Karpas-422 (cell line): ENCODE measurements at regions not wholly inside any gene's neighbourhood (a gene's known extent, or its start where the extent isn't known, plus 50 kb on each side); places are given as distances from the start of the nearest gene placed in this dataset.

Source experiments
- DNase-seq: peaks from one replicate; pipeline ENCODE4 v3.0.0-alpha.2; 2015
- H2AFZ ChIP-seq: fragments of 200-600 bp; sonication (generic); 2 replicates; pipeline ENCODE4 v1.6.1; 2014; ENCODE audit warnings: antibody characterized with exemption, low read length, mixed read lengths
- H3K27ac ChIP-seq: fragments of 200-600 bp; sonication (generic); 2 replicates; pipeline ENCODE4 v1.5.1; 2014; ENCODE audit warnings: mild to moderate bottlenecking, low read length, moderate library complexity
- H3K27me3 ChIP-seq: fragments of 200-600 bp; sonication (generic); 2 replicates; pipeline ENCODE4 v1.6.1; 2014; ENCODE audit warnings: low read length, mixed read lengths
- H3K36me3 ChIP-seq: fragments of 200-600 bp; sonication (generic); 2 replicates; pipeline ENCODE4 v1.6.1; 2014; ENCODE audit warnings: low read length, mixed read lengths; ENCODE audit not compliant: insufficient read depth
- H3K4me1 ChIP-seq: fragments of 200-600 bp; sonication (generic); 2 replicates; pipeline ENCODE4 v1.6.1; 2014; ENCODE audit warnings: mild to moderate bottlenecking, low read length, mixed read lengths
- H3K4me2 ChIP-seq: fragments of 200-600 bp; sonication (generic); 2 replicates; pipeline ENCODE4 v1.6.1; 2014; ENCODE audit warnings: low read length, low read depth, mild to moderate bottlenecking; ENCODE audit not compliant: poor library complexity, severe bottlenecking
- H3K4me3 ChIP-seq: fragments of 200-600 bp; sonication (generic); 2 replicates; pipeline ENCODE4 v1.5.1; 2014; ENCODE audit warnings: mild to moderate bottlenecking, antibody characterized with exemption, low read length, mixed read lengths
- H3K79me2 ChIP-seq: fragments of 200-600 bp; sonication (generic); 2 replicates; pipeline ENCODE4 v1.6.1; 2014; ENCODE audit warnings: mild to moderate bottlenecking, low read length, mixed read lengths
- H3K9ac ChIP-seq: fragments of 200-600 bp; sonication (generic); 2 replicates; pipeline ENCODE4 v1.6.0; 2014; ENCODE audit warnings: low read length
- H3K9me2 ChIP-seq: fragments of 200-600 bp; sonication (generic), shearing (Covaris generic); replicated peaks from 2 replicates; pipeline ENCODE4 v1.6.0; 2014; ENCODE audit warnings: mild to moderate bottlenecking, low read length, moderate library complexity; ENCODE audit not compliant: insufficient read depth
- H3K9me3 ChIP-seq: fragments of 300-700, 200-600 bp; sonication (generic); 2 replicates; pipeline ENCODE4 v1.6.1; 2014; ENCODE audit warnings: low read length, mixed read lengths
- H4K20me1 ChIP-seq: fragments of 200-600 bp; sonication (generic); 2 replicates; pipeline ENCODE4 v1.6.1; 2014; ENCODE audit warnings: mild to moderate bottlenecking, antibody characterized with exemption, low read length, low read depth; ENCODE audit not compliant: insufficient read depth

- H4K20me1 ChIP-seq, result no peaks in the 10 kb centered on the region
These were observed 322.8 kb downstream of the SPATA17 start for GRCh38 chr1:217953922-217954321.

DNA sequence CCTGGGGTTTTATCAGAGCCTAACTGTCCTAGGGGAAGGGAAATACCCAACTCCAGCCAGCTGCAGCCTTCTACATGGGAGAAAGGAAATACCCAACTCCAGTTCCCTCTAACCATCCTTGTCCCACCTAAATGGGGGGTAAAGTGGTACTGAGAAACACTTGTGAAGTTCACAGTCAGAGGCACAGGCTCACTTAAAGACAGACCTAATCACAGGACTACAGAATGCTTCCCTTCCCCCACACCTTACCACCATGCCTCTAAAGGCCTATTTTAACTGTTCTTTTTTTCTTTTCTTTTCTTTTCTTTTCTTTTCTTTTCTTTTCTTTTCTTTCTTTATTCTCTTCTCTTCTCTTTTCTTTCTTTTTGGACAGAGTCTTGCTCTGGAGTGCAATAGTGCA lies 324.6 kb downstream of the SPATA17 start:
- H3K27me3 ChIP-seq, result no peaks in the 10 kb centered on the region
- H3K9me3 ChIP-seq, result no peaks in the 10 kb centered on the region
- H2AFZ ChIP-seq, result no peak overlapping the region
- H3K9ac ChIP-seq, result no peak overlapping the region
- H3K27ac ChIP-seq, result no peak overlapping the region
- H3K4me3 ChIP-seq, result no peak overlapping the region
- no peaks in the 10 kb centered on the region for H3K4me1 ChIP-seq
- H3K79me2 ChIP-seq, result no peaks in the 10 kb centered on the region
- H3K4me2 ChIP-seq, result no peak overlapping the region
- no peaks in the 10 kb centered on the region for H4K20me1 ChIP-seq
- H3K36me3 ChIP-seq, result no peaks in the 10 kb centered on the region
- no peaks in the 10 kb centered on the region for H3K9me2 ChIP-seq
- no peak for DNase-seq

More at GRCh38 chr1:217953922-217954321, 322.8 kb downstream of the SPATA17 start:
- Histone ChIP-seq H3K36me3 (no peaks in the 10 kb centered on the region), H3K4me2 (no peak overlapping the region), H3K79me2 (no peaks in the 10 kb centered on the region), H3K4me3 (no peak overlapping the region), H3K9me3 (no peaks in the 10 kb centered on the region), H3K9ac (no peak overlapping the region), H3K4me1 (no peaks in the 10 kb centered on the region), H3K27ac (no peak overlapping the region), H2AFZ (no peak overlapping the region), H3K27me3 (no peaks in the 10 kb centered on the region), H3K9me2 (no peaks in the 10 kb centered on the region)
- no peak for DNase-seq

DNA sequence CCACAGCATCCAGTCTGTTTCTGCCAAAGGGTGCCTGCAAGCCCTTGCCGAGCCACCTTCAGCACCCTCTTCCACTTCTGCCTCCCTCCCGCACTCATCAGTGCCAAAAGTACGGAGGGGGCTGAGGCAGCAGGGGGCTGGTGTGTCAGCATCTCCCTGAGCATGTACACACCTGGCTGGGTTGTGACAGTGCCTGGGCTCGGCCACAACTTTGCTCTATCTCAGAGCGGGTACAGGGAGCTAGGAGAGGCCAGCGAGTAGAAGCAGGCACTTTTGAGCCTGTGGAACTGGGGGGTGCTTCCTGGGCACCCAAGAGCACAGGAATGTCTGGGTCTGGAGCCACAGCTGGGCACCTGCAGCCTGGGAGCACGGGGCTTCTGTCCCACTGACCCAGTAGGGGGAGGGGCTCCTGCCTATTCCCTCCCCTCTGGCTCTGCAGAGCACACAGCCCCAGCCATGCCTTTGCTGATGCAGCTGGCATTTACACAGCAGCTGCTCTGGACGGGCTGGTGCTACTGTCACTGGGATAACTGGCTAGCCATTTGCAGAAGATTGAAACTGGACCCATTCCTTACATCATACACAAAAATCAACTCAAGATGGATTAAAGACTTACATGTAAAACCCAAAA lies 319.8 kb upstream of the RRP15 start:
- Histone ChIP-seq H3K9me3 (no peaks in the 10 kb centered on the region), H3K4me2 (no peak overlapping the region), H3K9ac (no peak overlapping the region), H4K20me1 (no peaks in the 10 kb centered on the region), H3K27ac (no peak overlapping the region), H3K9me2 (no peaks in the 10 kb centered on the region), H3K4me1 (no peaks in the 10 kb centered on the region), H2AFZ (no peak overlapping the region), H3K4me3 (no peak overlapping the region), H3K27me3 (no peaks in the 10 kb centered on the region), H3K36me3 (no peaks in the 10 kb centered on the region), H3K79me2 (no peaks in the 10 kb centered on the region)
- no peak for DNase-seq

DNA sequence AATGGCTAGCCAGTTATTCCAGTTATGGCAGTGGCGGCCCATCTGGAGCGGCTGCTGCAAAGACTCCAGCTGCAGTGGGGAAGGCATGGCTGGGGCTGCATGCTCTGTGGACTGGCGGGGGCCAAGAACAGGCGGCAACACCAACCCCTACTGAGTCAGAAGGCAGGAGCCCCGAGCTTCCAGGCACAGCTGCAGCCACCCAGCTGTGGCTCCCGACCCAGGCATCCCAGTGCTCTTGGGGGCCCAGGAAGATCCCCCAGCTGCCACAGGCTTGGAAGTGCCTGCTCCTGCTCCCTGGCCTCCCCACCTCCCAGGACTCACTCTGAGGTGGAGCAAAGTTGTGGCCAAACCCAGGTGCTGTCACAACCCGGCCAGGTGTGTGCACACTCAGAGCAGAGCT lies 317.0 kb upstream of the RRP15 start:
- no peaks in the 10 kb centered on the region for H4K20me1 ChIP-seq
- H3K9me2 ChIP-seq, result no peaks in the 10 kb centered on the region
- H3K4me1 ChIP-seq, result no peaks in the 10 kb centered on the region
- H3K9me3 ChIP-seq, result no peaks in the 10 kb centered on the region
- H3K79me2 ChIP-seq, result no peaks in the 10 kb centered on the region
- no peak overlapping the region for H3K27ac ChIP-seq
- no peak overlapping the region for H3K4me2 ChIP-seq
- no peak for DNase-seq
- H3K4me3 ChIP-seq, result no peak overlapping the region
- H3K27me3 ChIP-seq, result no peaks in the 10 kb centered on the region
- no peaks in the 10 kb centered on the region for H3K36me3 ChIP-seq
- H2AFZ ChIP-seq, result no peak overlapping the region
- no peak overlapping the region for H3K9ac ChIP-seq

- Histone ChIP-seq H3K9me3 (no peaks in the 10 kb centered on the region), H3K36me3 (no peaks in the 10 kb centered on the region), H3K4me2 (no peak overlapping the region), H4K20me1 (no peaks in the 10 kb centered on the region), H3K4me3 (no peak overlapping the region), H3K9me2 (no peaks in the 10 kb centered on the region), H3K79me2 (no peaks in the 10 kb centered on the region), H3K27me3 (no peaks in the 10 kb centered on the region), H3K9ac (no peak overlapping the region), H3K27ac (no peak overlapping the region), H2AFZ (no peak overlapping the region), H3K4me1 (no peaks in the 10 kb centered on the region)
- no peak for DNase-seq
These were observed 315.7 kb upstream of the RRP15 start for GRCh38 chr1:217969428-217969827.

DNA sequence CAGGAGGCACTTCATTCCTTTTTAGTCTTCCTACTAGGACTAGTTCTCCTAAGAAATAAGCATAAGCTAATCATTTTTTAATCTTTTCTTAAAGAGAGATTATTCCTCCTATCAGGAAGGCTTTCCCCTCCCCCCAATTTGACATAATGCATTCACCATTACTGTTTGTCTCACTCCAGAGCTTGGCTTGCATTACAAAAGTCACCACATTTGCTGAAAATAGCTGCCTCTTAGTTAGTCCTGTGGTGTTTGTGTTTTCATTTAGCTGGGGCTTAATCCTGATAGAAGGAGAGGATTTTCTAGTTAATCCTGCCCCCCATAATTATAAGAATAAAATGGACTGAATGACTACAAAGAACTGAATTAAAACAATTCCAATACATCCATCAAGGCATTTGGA lies 307.1 kb upstream of the RRP15 start:
- Histone ChIP-seq H3K27me3 (no peaks in the 10 kb centered on the region), H3K4me1 (no peaks in the 10 kb centered on the region), H3K79me2 (no peaks in the 10 kb centered on the region), H3K9me2 (no peaks in the 10 kb centered on the region), H2AFZ (no peak overlapping the region), H3K4me3 (no peak overlapping the region), H3K36me3 (no peaks in the 10 kb centered on the region), H4K20me1 (no peaks in the 10 kb centered on the region), H3K27ac (no peak overlapping the region), H3K4me2 (no peak overlapping the region), H3K9me3 (no peaks in the 10 kb centered on the region), H3K9ac (no peak overlapping the region)
- no peak for DNase-seq

- no peak for DNase-seq
- Histone ChIP-seq H3K79me2 (no peaks in the 10 kb centered on the region), H3K4me1 (no peaks in the 10 kb centered on the region), H3K4me3 (no peak overlapping the region), H3K36me3 (no peaks in the 10 kb centered on the region), H2AFZ (no peak overlapping the region), H3K9me3 (no peaks in the 10 kb centered on the region), H3K27ac (no peak overlapping the region), H3K9me2 (no peaks in the 10 kb centered on the region), H3K27me3 (no peaks in the 10 kb centered on the region), H3K9ac (no peak overlapping the region), H3K4me2 (no peak overlapping the region), H4K20me1 (no peaks in the 10 kb centered on the region)
These were observed 303.7 kb upstream of the RRP15 start for GRCh38 chr1:217981430-217981829.

- no peaks in the 10 kb centered on the region for H3K36me3 ChIP-seq
These were observed 302.6 kb upstream of the RRP15 start for GRCh38 chr1:217982331-217983050.

More at GRCh38 chr1:217982331-217983050, 302.6 kb upstream of the RRP15 start:
- H3K9me3 ChIP-seq, result no peaks in the 10 kb centered on the region
- no peak overlapping the region for H3K27ac ChIP-seq
- no peaks in the 10 kb centered on the region for H3K27me3 ChIP-seq
- H3K4me3 ChIP-seq, result no peak overlapping the region
- no peak overlapping the region for H3K9ac ChIP-seq
- H3K4me2 ChIP-seq, result no peak overlapping the region
- no peaks in the 10 kb centered on the region for H3K9me2 ChIP-seq
- no peak for DNase-seq
- no peaks in the 10 kb centered on the region for H3K79me2 ChIP-seq
- H3K4me1 ChIP-seq, result no peaks in the 10 kb centered on the region
- no peaks in the 10 kb centered on the region for H4K20me1 ChIP-seq
- no peak overlapping the region for H2AFZ ChIP-seq
